ENCODE measurements at regions not wholly inside any gene's neighbourhood (a gene's known extent, or its start where the extent isn't known, plus 50 kb on each side); places are given as distances from the start of the nearest gene placed in this dataset.

DNA sequence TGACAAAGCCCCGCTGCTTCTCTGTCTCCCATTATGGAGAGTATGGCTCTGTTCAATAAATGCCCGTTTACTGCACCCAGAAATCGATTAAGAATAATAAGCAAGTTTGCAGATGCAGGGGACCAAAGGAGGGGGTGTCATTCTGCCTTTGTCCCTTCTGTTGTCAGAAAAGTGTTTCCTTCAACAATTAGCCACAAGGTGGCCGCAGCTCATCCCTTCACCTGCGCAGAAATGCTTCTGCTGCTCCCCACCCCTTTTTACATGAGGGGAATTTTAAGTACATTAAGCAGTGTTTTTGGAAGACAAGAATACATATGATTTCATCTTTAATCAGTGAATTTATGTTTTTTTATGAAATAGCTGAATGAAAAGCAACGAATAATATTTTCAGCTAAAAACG lies 175.6 kb upstream of the ARX start:
- TF ChIP-seq POLR2A (IDR thresholded peaks at IDR 0.05) = no peak
- TF ChIP-seq CTCF (IDR thresholded peaks at IDR 0.05) = no peak
